ENCODE measurements at regions not wholly inside any gene's neighbourhood (a gene's known extent, or its start where the extent isn't known, plus 50 kb on each side); places are given as distances from the start of the nearest gene placed in this dataset.

DNA sequence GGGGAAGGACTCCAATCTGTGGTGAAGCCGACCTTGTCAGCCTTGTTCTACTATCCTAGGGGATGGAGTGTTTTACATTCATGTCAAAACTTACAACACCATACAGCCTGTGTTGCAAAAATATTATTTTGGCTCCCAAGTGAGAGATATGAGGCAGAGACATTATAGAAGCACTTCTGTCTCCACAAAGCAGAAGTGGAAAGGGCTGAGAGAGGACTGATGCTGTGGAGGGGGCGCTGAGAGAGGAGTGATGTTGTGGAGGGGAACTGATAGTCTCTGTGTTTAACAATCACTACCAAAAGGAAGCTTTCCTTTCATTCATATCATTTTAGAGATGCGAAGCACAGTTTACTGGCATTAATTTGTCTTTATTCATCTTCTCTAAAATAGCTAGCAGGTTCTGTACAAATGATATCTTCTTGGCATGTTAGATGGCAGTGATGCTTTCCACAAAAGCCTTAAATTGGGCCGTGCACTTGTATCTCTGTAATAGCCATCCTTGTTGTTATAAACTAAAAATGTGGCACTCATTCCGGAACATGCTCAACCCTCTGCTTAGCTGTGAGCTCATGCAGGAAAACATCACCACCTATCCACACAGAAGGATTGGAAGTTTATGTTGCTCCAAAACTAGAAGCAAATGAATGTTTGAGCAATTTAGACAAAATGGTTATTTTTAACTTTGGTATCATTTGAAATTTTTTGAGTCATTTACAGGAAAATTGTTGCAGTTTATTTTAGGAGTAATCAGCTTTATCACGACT lies 134.6 kb upstream of the TP63 start:
- ChIA-PET CTCF (no interaction called here), POLR2A (no interaction called here)
- H3K4me1 ChIP-seq (ENCODE audit: control insufficient read depth, insufficient read depth, low read length): no peaks in the 10 kb centered on the region
- H3K36me3 ChIP-seq (ENCODE audit: control insufficient read depth in 2 of 2, insufficient read depth in 1 of 2, low read length in 2 of 2): no peaks in the 10 kb centered on the region
- no peak overlapping the region for H3K4me3 ChIP-seq (ENCODE audit: low read depth, low read length)
- H3K27ac ChIP-seq (ENCODE audit: extremely low read depth, low read depth, low read length): no peak overlapping the region
- TF ChIP-seq KLF7 (tag by site-specific recombination; IDR thresholded peaks at IDR 0.05; ENCODE audit: borderline replicate concordance) (no peak), BCL11B (tag by site-specific recombination; IDR thresholded peaks at IDR 0.05; ENCODE audit: low read depth) (no peak), ZNF623 (tag by site-specific recombination; IDR thresholded peaks at IDR 0.05) (no peak), ZNF548 (tag by site-specific recombination; IDR thresholded peaks at IDR 0.05) (no peak), ZNF221 (tag by site-specific recombination; IDR thresholded peaks at IDR 0.05; ENCODE audit: borderline replicate concordance) (no peak), ZNF514 (tag by site-specific recombination; IDR thresholded peaks at IDR 0.05) (no peak), SP7 (tag by site-specific recombination; IDR thresholded peaks at IDR 0.05) (no peak), RBAK (tag by site-specific recombination; IDR thresholded peaks at IDR 0.05) (no peak), ZNF701 (tag by site-specific recombination; IDR thresholded peaks at IDR 0.05) (no peak), ZNF626 (tag by site-specific recombination; IDR thresholded peaks at IDR 0.05) (no peak), ZNF335 (tag by site-specific recombination; conservative IDR thresholded peaks at IDR 0.05) (no peak), ZNF624 (tag by site-specific recombination; IDR thresholded peaks at IDR 0.05) (no peak), MEIS1 (CRISPR knock-in tag; IDR thresholded peaks at IDR 0.05; ENCODE audit: borderline replicate concordance) (no peak), ZNF394 (tag by site-specific recombination; IDR thresholded peaks at IDR 0.05; ENCODE audit: borderline replicate concordance) (no peak), YY2 (tag by site-specific recombination; IDR thresholded peaks at IDR 0.05) (no peak), ZNF24 (tag by site-specific recombination; IDR thresholded peaks at IDR 0.05) (no peak)
- TF ChIP-seq, protein P1, sequence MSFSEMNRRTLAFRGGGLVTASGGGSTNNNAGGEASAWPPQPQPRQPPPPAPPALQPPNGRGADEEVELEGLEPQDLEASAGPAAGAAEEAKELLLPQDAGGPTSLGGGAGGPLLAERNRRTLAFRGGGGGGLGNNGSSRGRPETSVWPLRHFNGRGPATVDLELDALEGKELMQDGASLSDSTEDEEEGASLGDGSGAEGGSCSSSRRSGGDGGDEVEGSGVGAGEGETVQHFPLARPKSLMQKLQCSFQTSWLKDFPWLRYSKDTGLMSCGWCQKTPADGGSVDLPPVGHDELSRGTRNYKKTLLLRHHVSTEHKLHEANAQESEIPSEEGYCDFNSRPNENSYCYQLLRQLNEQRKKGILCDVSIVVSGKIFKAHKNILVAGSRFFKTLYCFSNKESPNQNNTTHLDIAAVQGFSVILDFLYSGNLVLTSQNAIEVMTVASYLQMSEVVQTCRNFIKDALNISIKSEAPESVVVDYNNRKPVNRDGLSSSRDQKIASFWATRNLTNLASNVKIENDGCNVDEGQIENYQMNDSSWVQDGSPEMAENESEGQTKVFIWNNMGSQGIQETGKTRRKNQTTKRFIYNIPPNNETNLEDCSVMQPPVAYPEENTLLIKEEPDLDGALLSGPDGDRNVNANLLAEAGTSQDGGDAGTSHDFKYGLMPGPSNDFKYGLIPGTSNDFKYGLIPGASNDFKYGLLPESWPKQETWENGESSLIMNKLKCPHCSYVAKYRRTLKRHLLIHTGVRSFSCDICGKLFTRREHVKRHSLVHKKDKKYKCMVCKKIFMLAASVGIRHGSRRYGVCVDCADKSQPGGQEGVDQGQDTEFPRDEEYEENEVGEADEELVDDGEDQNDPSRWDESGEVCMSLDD (tag by site-specific recombination; IDR thresholded peaks at IDR 0.05): no peak
- TF ChIP-seq, protein P2, sequence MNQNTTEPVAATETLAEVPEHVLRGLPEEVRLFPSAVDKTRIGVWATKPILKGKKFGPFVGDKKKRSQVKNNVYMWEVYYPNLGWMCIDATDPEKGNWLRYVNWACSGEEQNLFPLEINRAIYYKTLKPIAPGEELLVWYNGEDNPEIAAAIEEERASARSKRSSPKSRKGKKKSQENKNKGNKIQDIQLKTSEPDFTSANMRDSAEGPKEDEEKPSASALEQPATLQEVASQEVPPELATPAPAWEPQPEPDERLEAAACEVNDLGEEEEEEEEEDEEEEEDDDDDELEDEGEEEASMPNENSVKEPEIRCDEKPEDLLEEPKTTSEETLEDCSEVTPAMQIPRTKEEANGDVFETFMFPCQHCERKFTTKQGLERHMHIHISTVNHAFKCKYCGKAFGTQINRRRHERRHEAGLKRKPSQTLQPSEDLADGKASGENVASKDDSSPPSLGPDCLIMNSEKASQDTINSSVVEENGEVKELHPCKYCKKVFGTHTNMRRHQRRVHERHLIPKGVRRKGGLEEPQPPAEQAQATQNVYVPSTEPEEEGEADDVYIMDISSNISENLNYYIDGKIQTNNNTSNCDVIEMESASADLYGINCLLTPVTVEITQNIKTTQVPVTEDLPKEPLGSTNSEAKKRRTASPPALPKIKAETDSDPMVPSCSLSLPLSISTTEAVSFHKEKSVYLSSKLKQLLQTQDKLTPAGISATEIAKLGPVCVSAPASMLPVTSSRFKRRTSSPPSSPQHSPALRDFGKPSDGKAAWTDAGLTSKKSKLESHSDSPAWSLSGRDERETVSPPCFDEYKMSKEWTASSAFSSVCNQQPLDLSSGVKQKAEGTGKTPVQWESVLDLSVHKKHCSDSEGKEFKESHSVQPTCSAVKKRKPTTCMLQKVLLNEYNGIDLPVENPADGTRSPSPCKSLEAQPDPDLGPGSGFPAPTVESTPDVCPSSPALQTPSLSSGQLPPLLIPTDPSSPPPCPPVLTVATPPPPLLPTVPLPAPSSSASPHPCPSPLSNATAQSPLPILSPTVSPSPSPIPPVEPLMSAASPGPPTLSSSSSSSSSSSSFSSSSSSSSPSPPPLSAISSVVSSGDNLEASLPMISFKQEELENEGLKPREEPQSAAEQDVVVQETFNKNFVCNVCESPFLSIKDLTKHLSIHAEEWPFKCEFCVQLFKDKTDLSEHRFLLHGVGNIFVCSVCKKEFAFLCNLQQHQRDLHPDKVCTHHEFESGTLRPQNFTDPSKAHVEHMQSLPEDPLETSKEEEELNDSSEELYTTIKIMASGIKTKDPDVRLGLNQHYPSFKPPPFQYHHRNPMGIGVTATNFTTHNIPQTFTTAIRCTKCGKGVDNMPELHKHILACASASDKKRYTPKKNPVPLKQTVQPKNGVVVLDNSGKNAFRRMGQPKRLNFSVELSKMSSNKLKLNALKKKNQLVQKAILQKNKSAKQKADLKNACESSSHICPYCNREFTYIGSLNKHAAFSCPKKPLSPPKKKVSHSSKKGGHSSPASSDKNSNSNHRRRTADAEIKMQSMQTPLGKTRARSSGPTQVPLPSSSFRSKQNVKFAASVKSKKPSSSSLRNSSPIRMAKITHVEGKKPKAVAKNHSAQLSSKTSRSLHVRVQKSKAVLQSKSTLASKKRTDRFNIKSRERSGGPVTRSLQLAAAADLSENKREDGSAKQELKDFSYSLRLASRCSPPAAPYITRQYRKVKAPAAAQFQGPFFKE (tag by site-specific recombination; IDR thresholded peaks at IDR 0.05; ENCODE audit: borderline replicate concordance): no peak
- TF ChIP-seq, protein P3, sequence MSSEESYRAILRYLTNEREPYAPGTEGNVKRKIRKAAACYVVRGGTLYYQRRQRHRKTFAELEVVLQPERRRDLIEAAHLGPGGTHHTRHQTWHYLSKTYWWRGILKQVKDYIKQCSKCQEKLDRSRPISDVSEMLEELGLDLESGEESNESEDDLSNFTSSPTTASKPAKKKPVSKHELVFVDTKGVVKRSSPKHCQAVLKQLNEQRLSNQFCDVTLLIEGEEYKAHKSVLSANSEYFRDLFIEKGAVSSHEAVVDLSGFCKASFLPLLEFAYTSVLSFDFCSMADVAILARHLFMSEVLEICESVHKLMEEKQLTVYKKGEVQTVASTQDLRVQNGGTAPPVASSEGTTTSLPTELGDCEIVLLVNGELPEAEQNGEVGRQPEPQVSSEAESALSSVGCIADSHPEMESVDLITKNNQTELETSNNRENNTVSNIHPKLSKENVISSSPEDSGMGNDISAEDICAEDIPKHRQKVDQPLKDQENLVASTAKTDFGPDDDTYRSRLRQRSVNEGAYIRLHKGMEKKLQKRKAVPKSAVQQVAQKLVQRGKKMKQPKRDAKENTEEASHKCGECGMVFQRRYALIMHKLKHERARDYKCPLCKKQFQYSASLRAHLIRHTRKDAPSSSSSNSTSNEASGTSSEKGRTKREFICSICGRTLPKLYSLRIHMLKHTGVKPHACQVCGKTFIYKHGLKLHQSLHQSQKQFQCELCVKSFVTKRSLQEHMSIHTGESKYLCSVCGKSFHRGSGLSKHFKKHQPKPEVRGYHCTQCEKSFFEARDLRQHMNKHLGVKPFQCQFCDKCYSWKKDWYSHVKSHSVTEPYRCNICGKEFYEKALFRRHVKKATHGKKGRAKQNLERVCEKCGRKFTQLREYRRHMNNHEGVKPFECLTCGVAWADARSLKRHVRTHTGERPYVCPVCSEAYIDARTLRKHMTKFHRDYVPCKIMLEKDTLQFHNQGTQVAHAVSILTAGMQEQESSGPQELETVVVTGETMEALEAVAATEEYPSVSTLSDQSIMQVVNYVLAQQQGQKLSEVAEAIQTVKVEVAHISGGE (tag by site-specific recombination; conservative IDR thresholded peaks at IDR 0.05; ENCODE audit: low read depth): no peak
- TF ChIP-seq, protein P4, sequence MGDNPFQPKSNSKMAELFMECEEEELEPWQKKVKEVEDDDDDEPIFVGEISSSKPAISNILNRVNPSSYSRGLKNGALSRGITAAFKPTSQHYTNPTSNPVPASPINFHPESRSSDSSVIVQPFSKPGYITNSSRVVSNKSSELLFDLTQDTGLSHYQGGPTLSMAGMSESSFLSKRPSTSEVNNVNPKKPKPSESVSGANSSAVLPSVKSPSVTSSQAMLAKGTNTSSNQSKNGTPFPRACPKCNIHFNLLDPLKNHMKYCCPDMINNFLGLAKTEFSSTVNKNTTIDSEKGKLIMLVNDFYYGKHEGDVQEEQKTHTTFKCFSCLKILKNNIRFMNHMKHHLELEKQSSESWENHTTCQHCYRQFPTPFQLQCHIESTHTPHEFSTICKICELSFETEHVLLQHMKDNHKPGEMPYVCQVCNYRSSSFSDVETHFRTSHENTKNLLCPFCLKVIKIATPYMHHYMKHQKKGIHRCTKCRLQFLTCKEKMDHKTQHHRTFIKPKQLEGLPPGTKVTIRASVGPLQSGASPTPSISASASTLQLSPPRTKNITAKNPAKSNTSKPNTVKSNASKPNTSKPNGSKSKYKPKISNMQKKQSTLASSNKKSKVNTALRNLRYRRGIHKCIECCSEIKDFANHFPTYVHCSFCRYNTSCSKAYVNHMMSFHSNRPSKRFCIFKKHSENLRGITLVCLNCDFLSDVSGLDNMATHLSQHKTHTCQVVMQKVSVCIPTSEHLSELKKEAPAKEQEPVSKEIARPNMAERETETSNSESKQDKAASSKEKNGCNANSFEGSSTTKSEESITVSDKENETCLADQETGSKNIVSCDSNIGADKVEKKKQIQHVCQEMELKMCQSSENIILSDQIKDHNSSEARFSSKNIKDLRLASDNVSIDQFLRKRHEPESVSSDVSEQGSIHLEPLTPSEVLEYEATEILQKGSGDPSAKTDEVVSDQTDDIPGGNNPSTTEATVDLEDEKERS (tag by site-specific recombination; IDR thresholded peaks at IDR 0.05): no peak
- H3K9me3 ChIP-seq (ENCODE audit: control insufficient read depth, insufficient read depth, low read depth, low read length): no peaks in the 10 kb centered on the region

All from HEK293 (cell line).